AG04450 (cell line): ENCODE measurements at regions not wholly inside any gene's neighbourhood (a gene's known extent, or its start where the extent isn't known, plus 50 kb on each side); places are given as distances from the start of the nearest gene placed in this dataset.

Experiments used
- CTCF ChIA-PET: fragments of 300-600, 350-600 bp; formaldehyde crosslinking; extraction: SDS; loops from one replicate; lab custom pipeline; 2022; ENCODE audit warnings: antibody characterized with exemption, inconsistent platforms; lab: Charles Lee
- POLR2A ChIA-PET: fragments of 350-600 bp; formaldehyde crosslinking; extraction: SDS; loops from one replicate; lab custom pipeline; 2021; ENCODE audit warnings: antibody characterized with exemption, inconsistent platforms; lab: Yijun Ruan, JAX
- DNase-seq: peaks from one replicate; pipeline ENCODE4 v3.0.0-alpha.2; 2011; ENCODE audit warnings: low read depth, low spot score
- H3K27ac ChIP-seq: one replicate; pipeline ENCODE4 v1.5.1; 2012; ENCODE audit warnings: low read depth, low read length, control low read depth
- H3K27me3 ChIP-seq: one replicate; pipeline ENCODE4 v1.6.0; 2012; ENCODE audit warnings: low read length; ENCODE audit not compliant: control insufficient read depth, insufficient read depth
- H3K4me3 ChIP-seq: 2 replicates; pipeline ENCODE4 v1.5.1; 2011; ENCODE audit warnings: mild to moderate bottlenecking, low read depth, low read length, control low read depth
- H3K9me3 ChIP-seq: 2 replicates; pipeline ENCODE4 v1.5.1; 2012; ENCODE audit warnings: low read length; ENCODE audit not compliant: control insufficient read depth, insufficient read depth
- CTCF ChIP-seq: IDR thresholded peaks from 2 replicates; pipeline ENCODE4 v1.5.1; 2011; ENCODE audit warnings: low read depth, low read length, control low read depth, inconsistent platforms

- CTCF ChIA-PET, result no interaction called here
- TF ChIP-seq CTCF, result no peak
These were observed 404.3 kb downstream of the MN1 start for GRCh38 chr22:27397036-27397953.

DNA sequence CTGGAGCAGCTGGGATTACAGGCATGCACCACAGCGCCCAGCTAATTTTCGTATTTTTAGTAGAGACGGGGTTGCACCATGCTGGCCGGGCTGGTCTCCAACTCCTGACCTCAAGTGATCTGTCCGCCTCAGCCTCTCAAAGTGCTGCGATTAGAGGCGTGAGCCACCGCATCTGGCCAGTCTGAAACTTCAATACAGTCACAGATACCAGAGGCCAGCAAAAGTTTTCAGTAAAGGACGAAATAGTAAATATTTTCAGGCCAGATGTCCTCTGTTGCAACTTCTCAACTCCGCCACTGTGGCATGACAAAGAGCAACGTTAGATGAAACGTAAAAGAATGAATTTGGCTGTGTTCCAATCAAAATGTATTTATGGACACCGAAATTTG is 403.6 kb downstream of the MN1 start:
- peak; percentile 10 for DNase-seq
- no peak overlapping the region for H3K4me3 ChIP-seq
- no peak overlapping the region for H3K27ac ChIP-seq
- CTCF ChIA-PET, result no interaction called here
- H3K27me3 ChIP-seq, result peaks cover 56% of the 10 kb centered on the region
- peaks cover 3% of the 10 kb centered on the region; the same call in 1 of the 2 replicates for H3K9me3 ChIP-seq
- POLR2A ChIA-PET, result no interaction called here
- no peak for TF ChIP-seq CTCF

More at GRCh38 chr22:27397036-27397953, 404.3 kb downstream of the MN1 start:
- Histone ChIP-seq H3K4me3 (no peak overlapping the region), H3K27ac (no peak overlapping the region), H3K27me3 (peaks cover 55% of the 10 kb centered on the region), H3K9me3 (no peaks in the 10 kb centered on the region)
- no peak for DNase-seq
- POLR2A ChIA-PET, result no interaction called here

- no peak for TF ChIP-seq CTCF
- H3K9me3 ChIP-seq, result peaks cover 5% of the 10 kb centered on the region; the same call in 1 of the 2 replicates
- H3K27me3 ChIP-seq, result peaks cover 56% of the 10 kb centered on the region
- H3K27ac ChIP-seq, result no peak overlapping the region
- no peak for DNase-seq
- peak overlapping the region; percentile 38 for H3K4me3 ChIP-seq
- ChIA-PET CTCF (no interaction called here), POLR2A (no interaction called here)
These were observed 402.4 kb downstream of the MN1 start for GRCh38 chr22:27399161-27399560.

DNA sequence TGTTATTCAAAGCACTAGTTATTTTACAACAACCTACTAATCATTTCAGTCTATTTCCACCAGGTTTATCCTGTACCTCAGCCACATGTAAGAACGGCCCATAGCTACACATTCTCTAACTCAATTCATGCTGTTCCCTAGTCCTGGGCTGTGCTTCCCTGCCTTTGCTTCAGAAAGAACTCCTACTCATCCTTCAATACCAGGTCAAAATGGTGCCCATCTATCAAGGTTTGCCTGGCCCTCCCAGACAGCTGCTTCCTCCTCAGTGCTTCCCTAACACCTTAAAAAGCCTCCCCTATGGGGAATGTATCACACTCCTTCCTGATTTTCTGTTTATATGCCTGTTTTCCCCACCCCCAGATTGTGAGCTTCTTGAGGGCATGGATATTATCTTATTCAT is 400.7 kb downstream of the MN1 start:
- POLR2A ChIA-PET, result no interaction called here
- H3K9me3 ChIP-seq, result peaks cover 5% of the 10 kb centered on the region; the same call in 1 of the 2 replicates

More for the DNA sequence above, 400.7 kb downstream of the MN1 start:
- no peak overlapping the region for H3K27ac ChIP-seq
- CTCF ChIA-PET, result no interaction called here
- no peak for DNase-seq
- H3K4me3 ChIP-seq, result no peak overlapping the region
- no peak for TF ChIP-seq CTCF
- H3K27me3 ChIP-seq, result peaks cover 50% of the 10 kb centered on the region
